HG02623 (cell line): ENCODE measurements at regions not wholly inside any gene's neighbourhood (a gene's known extent, or its start where the extent isn't known, plus 50 kb on each side); places are given as distances from the start of the nearest gene placed in this dataset.

ENCODE experiments used
- ATAC-seq: cut with Tn5 transposase; IDR thresholded peaks from one replicate; pipeline ENCODE4 v1.9.1; 2021; ENCODE audit warnings: moderate library complexity; ENCODE audit not compliant: unreplicated experiment

DNA sequence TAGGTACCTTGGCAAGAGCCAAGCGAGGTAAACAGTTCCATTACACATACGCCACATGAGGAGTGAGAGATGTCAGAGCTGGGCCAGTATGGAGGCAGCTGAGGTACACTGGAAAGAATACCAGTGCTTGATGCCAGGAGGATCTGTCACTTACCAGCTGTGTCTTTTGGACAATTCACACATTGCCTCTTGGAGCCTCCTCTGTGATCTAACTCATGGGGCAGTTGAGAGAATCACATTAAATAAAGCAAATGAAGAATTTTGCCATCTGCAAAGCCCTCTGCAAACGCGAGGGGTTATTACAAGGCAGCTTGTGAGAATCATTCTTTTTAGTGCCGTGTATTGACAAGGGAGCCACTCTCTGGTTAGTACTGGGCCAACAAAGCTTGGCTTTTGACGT lies 429.7 kb upstream of the KLF4 start:
- no peak for ATAC-seq

DNA sequence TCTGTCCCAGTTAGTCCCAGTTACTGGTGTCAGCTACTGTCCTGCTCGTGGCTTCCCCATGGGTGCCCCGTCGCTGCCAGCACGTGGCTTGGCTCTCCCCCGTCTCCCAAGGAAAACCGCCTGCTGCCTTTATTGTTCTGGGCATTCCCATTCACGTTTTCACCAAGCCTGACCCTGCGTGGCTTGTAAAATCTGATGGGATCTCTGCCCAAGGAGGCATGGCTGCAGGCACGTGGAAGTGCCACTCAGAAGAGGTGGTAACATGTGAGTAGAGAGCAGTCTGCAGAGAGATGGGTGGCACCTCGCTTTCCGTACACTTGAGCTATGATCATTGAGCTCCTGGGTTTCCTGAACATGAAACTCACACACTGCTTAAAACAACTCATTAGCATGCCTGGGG lies 429.2 kb upstream of the KLF4 start:
- ATAC-seq: no peak

DNA sequence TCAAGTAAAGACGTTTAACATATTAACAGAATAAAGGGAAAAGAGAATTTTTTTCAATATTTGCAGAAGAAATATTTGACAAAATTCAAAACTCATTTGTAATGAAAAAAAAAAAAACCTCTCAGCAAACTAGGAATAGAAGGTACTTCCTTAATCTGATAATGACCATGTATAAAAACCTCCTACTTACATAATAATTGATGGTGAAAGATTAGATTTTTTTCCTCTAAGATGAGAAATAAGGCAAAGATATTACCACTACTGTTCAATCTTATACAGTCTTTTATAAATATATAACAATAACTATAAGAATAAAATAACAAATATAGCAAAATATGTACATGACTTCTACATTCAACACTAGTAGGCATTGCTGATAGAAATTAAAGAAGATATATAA lies 424.6 kb upstream of the KLF4 start:
- no peak for ATAC-seq

DNA sequence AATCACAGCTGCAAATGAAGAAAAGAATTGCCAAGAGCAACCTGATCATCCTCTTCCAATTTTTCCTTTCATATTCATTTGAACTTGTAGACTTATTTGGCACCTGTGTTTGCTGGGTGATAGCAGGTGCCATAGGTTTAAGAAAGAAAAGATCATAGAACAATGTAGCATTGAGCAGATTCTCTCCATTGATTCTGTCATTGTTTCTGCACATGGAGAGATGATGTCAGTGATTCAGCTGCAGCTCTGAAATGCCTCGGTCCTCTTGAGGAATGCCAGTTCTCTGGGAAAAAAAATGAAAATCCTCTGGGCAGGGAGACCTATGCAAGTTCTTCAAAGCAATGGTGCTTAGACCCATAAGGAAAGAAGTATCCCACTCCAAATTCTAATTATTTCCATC lies 418.1 kb upstream of the KLF4 start:
- no peak for ATAC-seq

DNA sequence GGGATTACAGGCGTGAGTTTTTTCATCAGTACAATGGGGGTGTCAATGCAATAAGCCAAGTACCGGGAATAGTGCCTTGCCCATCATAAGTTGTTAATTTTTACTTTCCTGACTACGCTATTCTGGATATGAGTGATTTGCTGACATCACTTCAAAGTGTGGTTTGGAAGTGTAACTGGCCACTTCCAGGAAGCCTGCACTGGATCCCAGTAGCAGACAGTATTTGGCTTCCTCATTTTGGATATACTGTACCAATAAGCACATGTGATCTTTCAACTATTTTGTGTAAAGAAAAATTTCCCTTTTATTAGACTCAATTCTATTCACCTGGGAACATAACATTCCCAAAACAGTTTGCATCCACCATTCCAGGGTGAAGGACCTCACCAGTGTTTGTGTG lies 417.7 kb upstream of the KLF4 start:
- no peak for ATAC-seq

DNA sequence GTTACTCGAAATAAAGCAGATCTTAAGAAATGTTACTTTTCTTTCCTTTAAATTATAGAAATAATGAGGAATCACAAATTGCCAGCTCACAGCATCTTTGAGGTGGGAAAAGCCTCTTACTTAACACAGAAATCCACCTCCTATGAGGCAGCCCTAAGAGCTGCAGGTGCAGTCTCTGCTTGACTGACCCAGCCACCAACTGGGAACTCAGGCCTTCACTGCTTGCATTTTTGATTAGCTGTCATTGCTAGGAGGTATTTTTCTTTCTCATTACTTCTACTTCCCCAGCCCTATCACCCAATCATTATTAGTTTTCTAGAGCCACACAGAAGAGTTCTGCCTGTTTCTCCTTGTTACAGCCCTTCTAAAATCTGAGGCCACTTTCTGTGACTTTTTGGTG lies 416.5 kb upstream of the KLF4 start:
- no peak for ATAC-seq

DNA sequence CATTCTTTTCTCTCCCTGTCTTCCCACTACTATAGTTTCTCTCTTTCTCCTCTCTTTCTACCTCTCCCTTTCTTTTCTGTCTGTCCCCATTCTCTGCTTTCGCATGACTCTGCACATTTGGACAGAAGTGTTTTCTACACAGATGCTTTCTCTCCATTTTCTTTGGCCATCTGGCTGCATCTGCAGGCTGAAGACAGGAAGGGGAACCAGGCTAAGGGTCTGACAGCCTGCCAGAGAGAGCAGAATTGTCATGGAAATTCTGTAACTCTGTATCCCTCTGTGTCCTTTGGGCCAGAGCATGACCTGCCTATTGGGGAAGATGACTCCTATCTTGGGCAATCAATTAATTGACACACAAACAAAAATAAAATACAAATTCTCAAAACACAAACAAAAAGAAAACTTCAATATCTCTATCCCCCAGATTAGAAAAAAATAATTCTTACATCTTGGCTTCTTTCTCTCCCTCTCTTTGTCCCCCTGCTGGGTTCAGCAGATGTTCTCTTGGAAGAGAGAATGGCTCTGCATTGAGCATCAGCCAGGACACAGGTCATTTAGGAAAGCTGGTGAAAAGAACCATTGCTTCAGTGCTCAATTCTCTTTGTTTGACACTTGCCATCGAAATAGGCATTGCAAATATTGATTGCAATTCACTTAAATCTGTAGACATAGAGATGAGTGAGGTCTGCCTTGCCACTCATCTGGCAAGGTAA lies 415.9 kb upstream of the KLF4 start:
- ATAC-seq: no peak

DNA sequence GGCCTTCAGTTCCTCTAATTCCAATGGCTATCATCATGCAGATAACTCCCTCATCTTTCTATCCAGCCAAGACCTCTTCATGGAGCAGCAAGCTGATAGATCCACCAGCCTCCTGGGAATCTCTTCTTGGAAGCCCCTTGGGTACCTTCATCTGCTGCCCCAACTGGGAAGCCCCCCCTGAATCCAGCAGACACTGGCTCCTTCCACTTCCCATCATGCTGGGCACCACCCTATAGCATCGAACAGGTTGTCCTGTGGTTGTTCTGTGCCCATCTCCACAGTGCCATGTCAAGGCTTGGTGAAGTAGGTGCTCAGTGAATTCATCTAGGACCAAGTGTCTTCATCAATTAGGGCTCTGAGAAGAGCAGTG lies 410.4 kb upstream of the KLF4 start:
- ATAC-seq: no peak

DNA sequence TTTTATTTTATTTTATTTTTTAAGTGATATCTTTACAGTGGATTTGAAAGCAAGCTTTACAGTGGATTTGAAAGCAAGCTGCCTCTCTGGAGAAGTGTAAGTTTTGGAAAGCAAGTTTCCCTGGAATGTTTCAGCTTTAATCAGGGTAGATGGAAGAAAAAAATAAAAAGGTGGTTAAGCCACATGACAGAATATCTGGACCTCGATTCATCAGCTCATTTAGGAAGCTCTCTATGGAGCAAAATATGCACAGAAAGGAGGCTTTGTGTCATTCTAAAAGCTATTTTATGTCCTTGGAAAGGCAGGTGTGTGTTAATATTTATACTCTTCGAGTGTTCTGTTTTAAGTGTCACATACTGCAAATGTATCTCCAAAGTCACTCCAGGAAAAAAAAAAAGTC lies 409.2 kb upstream of the KLF4 start:
- no peak for ATAC-seq

DNA sequence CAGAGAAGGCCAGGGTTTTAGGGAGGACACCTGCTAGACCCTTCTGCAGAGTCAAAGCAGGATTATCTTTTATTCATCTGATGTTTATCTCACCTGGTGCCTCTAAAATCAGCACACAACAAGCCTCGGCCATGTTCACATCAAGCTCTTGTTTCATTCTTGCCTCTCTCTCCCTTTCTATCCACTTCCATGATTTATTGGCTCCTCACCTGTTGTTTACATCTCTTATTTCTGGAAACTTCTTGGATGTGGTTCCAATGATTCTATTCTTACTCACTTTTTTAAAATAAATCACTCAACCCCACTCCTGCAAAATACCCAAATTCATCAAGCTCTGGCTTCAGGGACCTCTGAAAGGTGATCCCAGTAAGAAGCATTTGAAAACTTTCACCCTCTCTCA lies 407.0 kb upstream of the KLF4 start:
- no peak for ATAC-seq

DNA sequence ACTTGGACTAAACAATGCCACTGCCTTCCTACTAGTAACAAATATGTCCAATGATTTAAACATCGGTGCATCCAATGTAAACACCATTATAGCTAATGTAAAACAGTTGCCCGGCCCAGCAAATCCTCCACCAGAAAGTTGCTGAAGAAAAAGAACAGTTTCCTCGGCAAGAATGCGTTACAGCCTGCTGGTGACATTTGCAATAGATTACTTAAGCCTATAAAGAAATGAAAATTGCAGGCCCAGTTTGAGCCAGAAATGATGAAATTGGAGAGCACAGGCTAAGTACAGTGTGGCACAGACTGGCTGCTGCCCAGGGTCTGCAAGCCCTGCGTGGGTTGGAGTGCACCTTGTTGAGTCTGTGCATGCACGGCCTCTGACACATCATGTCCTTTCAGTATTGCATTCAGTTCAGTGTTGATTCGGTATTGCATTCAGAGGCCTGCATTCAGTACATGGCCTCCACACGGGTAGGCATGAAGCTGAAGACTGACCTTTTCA lies 406.0 kb upstream of the KLF4 start:
- no peak for ATAC-seq

DNA sequence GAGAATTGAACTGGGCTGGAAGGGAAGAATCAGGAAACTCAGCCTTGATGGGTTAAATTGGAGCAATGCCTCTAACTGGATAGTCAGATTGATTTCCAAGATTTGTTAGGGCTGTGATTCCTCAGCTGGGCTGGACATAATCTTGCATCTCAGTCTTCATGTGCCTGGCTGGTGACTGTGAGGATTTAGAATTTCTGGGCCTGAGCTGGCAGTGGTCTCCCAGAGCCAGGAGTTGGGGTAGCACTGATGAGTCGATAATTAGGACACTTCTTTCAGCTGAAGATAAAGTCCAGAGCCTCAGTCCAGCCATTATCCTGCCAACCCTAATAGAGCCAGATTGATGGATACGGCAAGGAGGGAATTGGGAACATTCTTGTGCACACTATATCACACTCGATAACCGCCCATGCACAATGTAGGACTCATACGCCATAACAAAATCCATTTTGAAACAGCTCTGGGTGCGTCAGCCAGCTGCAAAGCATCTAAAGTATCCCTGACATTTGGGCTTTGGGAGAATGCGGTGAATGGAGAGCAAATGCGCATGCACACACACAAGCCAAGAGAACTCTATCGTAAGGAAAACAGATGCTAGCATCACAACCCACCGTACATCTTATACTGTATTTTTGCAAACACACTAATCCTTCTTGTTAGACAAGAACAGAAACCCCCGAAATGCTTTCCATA lies 405.1 kb upstream of the KLF4 start:
- ATAC-seq: no peak

DNA sequence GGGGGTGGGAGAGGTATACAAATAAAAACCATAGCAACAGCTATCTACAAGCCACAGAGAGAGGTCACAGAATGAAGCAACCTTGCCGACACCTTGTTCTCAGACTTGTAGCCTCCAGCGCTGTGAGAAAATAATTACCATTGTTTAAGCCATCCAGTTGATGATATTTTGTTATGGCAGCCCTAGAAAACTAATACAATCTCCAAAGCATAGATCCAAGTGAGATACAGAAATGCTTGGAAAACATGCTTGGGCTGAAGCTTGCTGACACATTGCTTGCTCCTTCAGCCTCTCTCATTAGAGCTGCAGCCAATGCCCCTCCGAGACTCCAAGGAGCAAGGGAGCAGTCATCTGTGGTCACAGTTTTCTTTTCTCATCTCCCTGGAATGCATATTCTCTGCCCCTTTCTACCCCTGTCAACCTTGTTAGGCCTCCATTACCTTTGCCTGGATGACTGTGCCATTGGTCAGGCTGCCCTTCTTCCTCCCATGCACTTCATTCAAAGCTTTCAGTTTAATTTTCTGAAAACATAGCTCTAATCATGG lies 401.4 kb upstream of the KLF4 start:
- no peak for ATAC-seq

DNA sequence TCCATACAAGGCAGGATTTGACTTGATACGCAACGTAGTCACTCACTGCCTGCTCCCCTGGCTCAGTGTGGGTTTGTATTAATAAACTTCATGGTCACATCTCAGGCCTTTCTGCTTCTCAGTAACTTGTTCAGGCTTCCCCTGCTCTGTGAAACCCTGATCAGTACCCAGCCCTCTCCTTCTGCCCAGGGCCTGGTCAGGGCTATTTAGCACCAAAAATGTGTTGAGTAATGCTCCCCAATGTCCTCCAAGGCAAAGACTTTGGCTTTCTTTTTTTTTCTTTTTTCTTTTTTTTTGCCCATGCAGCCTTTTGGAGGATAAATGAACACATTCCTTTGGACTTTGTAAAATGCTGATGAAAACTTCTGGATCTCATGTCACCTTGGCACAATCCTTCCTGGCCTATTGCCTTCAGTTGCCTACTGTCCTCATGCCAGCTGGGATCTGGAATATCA lies 399.2 kb upstream of the KLF4 start:
- no peak for ATAC-seq

DNA sequence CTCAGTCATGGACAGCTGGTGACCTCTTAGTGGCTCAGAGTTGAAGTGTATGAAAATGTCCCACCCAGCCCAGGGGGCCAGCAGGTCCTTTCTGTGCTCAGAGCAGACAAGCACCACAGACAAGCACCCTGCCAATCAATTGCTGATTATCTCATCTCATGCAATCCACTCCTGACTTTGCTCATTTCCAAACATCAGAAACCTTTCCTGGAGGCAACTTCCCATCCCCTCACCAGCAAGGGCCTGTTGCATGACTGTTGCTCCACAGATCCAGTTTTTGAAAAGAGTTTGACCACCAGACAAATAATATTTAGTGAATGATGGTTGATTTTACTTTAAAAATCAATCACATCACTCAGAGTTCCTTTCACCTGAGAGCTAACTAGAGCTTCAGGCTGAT lies 397.3 kb upstream of the KLF4 start:
- no peak for ATAC-seq

DNA sequence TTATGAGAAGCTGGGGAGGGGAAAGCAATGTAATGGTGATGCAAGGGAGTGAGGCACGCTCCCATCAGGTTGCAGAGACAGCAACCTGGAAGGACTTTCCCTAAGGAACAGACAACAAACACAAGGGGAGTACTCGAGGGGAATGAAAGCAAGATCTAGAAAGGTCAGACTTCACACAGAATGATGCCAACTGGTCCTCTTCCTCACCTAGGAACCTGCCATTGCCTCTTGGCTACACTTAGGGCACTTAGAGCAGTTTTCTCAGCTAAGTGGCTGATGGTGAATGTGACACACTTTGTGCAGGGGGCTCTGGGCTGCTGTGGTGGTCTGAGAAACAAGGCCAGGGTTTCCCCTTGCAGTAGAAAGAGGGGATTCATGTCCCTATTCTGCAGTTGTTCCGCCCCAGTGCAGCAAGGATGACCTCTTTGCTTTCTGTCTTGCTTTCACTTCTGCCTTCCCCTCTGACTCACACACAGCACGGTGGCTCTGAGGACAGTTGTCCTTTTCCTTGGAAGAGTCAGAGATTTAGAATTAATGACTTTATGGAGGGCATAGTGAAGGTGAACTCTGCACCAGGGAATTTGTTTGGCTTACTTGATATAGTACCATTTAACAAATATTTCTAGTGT lies 394.0 kb upstream of the KLF4 start:
- peak; percentile 95 for ATAC-seq

DNA sequence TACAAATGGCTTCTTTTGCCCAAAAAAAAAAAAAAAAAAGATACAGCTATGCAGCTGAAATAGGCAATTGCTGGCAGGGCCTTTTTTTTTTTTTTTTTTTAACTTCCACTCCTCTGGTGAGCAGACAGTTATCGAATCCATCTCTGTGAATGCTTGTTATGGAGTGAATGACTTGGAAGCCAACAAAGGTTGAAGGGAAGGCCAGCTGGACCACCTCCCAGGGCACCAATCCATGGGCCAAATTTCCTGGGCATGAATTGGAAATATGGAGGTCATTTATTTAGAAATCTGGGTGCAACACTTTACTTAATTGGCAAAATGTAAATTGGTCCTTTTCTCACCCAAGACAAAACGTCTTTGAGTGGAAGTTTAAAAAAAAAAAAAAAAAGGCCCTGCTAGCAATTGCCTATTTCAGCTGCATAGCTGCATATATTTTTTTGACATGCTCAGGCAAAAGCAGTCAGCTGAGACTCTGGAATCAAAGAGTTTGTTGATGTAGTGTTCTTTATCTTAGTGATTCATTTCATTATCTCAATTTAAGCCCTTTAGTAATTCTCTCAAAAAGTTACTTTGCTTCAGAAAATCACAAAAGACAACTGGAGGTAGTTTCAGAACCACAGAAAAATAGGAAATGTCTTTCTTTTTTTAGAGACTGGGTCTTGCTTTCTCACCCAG lies 392.2 kb upstream of the KLF4 start:
- ATAC-seq: no peak

DNA sequence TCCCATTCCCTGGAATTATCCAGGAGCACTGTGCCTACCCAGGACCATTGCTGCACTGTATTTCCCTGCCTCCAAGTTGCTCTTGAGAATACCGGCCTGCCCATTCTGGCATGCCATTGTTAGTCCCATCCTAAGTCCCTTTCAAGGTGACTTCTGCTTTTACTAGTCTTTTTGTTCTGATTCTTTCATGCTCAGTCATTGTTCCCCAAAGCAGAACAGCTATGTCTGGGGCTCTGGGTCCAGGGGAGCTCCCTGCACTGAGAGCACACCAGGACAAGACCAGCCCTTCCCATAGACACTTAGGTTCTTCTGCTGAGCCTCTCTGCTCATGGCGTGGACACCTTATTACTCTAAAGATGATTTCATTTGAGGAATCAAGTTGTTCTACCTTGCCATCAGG lies 388.9 kb upstream of the KLF4 start:
- ATAC-seq: no peak

DNA sequence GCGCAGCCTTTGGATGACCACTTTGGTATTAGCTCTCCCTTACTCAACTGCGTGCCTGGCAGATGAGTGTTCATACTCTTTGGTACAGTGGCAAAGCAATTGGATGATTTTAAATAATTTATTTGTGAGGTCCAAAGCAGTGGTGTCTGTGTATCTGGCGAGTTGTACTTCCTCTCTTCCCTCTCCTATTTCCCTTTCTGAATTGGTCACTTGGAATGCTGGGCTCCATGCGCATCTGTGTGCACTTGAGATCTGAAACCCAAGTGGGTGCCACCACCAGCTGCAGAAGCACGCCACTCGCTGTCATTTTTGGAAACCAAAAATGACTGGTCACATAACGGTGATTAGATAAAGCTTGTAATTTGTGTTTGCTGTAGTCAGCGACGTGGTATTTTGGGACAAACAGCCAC lies 386.0 kb upstream of the KLF4 start:
- ATAC-seq: no peak

DNA sequence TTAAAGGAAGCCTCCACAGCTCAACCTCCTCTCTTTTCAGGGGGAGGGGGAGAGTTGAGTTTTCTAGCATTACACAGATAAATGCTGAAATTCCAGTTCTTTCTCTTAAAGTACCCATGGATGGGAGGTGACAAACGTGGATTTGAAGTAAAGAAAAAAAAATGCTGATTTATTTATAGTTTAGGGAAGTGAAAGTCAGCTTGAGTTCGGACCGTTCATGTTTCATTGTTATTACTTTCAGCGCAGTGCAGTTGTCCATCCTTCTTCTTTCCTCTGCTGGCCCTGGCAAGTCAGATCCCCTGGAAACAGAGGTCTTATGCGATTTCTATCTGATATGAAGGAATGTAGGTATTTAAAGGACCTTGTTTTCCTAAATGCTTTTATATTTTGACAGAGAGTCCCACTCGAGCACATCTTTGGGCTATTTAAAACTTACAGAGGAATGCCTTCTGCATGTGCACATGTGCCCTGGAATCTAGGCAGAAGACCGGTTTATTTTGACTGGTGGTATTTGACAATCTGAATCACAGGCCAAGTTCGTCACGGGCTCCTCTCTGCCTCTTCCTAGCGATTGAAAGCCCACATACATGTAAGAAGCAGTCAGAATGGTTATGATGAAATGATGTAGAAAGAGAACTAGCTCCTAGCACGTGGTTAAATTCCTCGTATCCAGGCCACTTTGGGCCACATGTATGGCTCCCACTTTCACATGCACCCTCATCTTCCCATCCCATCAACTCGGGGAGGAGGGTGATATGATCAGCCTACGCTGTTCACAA lies 385.2 kb upstream of the KLF4 start:
- peak; percentile 62 for ATAC-seq

DNA sequence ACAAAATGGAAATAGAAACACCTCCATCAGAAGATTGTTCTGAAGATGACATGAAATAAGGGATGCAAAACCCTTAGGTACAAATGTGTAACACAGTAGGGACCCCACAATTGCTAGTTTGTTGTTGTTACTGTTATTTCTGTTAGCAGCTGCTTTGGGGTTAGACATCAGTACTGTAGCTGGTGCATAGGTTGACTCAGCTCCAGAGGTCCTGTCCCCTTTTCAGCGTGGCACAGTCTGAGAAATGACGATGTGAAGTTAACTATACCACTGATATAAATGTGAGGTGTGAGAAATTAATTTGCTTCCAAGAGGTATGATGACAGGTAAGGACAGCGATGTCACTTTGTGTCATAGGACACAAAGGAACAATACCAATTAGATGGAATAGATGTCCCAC lies 384.6 kb upstream of the KLF4 start:
- ATAC-seq: peak; percentile 33
